NB4 (cell line): ENCODE measurements at regions not wholly inside any gene's neighbourhood (a gene's known extent, or its start where the extent isn't known, plus 50 kb on each side); places are given as distances from the start of the nearest gene placed in this dataset.

Source experiments
- DNase-seq: peaks from one replicate; pipeline ENCODE4 v3.0.0; 2010; ENCODE audit warnings: low read depth
- H3K4me3 ChIP-seq: one replicate; pipeline ENCODE4 v1.5.1; 2011; ENCODE audit warnings: mild to moderate bottlenecking, low read depth, low read length, moderate library complexity
- CTCF ChIP-seq: IDR thresholded peaks from one replicate; pipeline ENCODE4 v1.5.1; 2012; ENCODE audit warnings: low read depth, low read length
- MAX ChIP-seq: IDR thresholded peaks from 2 replicates; pipeline ENCODE4 v1.6.1; 2011; ENCODE audit warnings: low read depth, low read length
- MYC ChIP-seq: IDR thresholded peaks from 2 replicates; pipeline ENCODE4 v1.6.1; 2011; ENCODE audit warnings: low read depth, low read length
- POLR2A ChIP-seq: IDR thresholded peaks from 2 replicates; pipeline ENCODE4 v1.6.1; 2011; ENCODE audit warnings: mild to moderate bottlenecking; ENCODE audit not compliant: insufficient read length; ENCODE audit errors: extremely low read depth

- no peak for DNase-seq
- no peak for TF ChIP-seq MYC
- no peak for TF ChIP-seq MAX
- no peak for TF ChIP-seq CTCF
- no peak for TF ChIP-seq POLR2A
- no peak overlapping the region for H3K4me3 ChIP-seq
Measured at GRCh38 chr7:12090757-12091221, 120.3 kb upstream of the TMEM106B start.

GRCh38 chr7:12091231-12091630 is 119.9 kb upstream of the TMEM106B start:
- DNase-seq = no peak

GRCh38 chr7:12092499-12093130 is 118.5 kb upstream of the TMEM106B start:
- H3K4me3 ChIP-seq = no peak overlapping the region
- TF ChIP-seq MAX (no peak), MYC (no peak), POLR2A (no peak), CTCF (no peak)
- peak; percentile 17 for DNase-seq

More at GRCh38 chr7:12091231-12091630, 119.9 kb upstream of the TMEM106B start:
- no peak overlapping the region for H3K4me3 ChIP-seq
- TF ChIP-seq CTCF = no peak
- TF ChIP-seq MYC = no peak
- no peak for TF ChIP-seq MAX
- TF ChIP-seq POLR2A = no peak

GRCh38 chr7:12093365-12093764 is 117.7 kb upstream of the TMEM106B start:
- no peak for DNase-seq
- no peak overlapping the region for H3K4me3 ChIP-seq
- TF ChIP-seq POLR2A (no peak), MYC (no peak), MAX (no peak), CTCF (no peak)

GRCh38 chr7:12094365-12094921 is 116.7 kb upstream of the TMEM106B start:
- no peak for TF ChIP-seq MYC
- no peak for DNase-seq
- no peak overlapping the region for H3K4me3 ChIP-seq

GRCh38 chr7:12102126-12102525 is 109.0 kb upstream of the TMEM106B start:
- no peak overlapping the region for H3K4me3 ChIP-seq
- TF ChIP-seq MYC = no peak
- TF ChIP-seq MAX = no peak
- no peak for TF ChIP-seq CTCF
- TF ChIP-seq POLR2A = no peak
- DNase-seq = no peak
